Kidney (tissue), 13 donors: ENCODE measurements at regions not wholly inside any gene's neighbourhood (a gene's known extent, or its start where the extent isn't known, plus 50 kb on each side); places are given as distances from the start of the nearest gene placed in this dataset.
A peak's percentile ranks its signal among the peaks of the same experiment; 100 is the strongest.

Source experiments
- DNase-seq, 5 donors: peaks; one replicate each; pipeline ENCODE4 v3.0.0-alpha.2; 2013 to 2020
- FAIRE-seq: peaks from 2 replicates; lab custom pipeline; 2012; peaks lifted over from hg19 to GRCh38; lab: Jason Lieb, UNC
- H3K27ac ChIP-seq, 2 donors: one replicate each; pipeline ENCODE4 v1.7.0; 2013; ENCODE audit warnings: low read depth in 2 of 2, low read length in 2 of 2, inconsistent platforms in 1 of 2
- H3K27me3 ChIP-seq: one replicate; pipeline ENCODE4 v1.7.1; 2013; ENCODE audit warnings: low read length, inconsistent platforms; ENCODE audit not compliant: control insufficient read depth, insufficient read depth
- H3K36me3 ChIP-seq, 3 donors: one replicate each; pipeline versions ENCODE4 v1.7.0 to v1.7.1; 2013; ENCODE audit warnings: low read length in 3 of 3, control low read depth in 1 of 3, inconsistent platforms in 1 of 3; ENCODE audit not compliant: insufficient read depth in 3 of 3, control insufficient read depth in 2 of 3
- H3K4me1 ChIP-seq, 3 donors: one replicate each; pipeline versions ENCODE4 v1.7.0 to v1.7.1; 2013; ENCODE audit warnings: low read length in 3 of 3, inconsistent platforms in 1 of 3, low read depth in 1 of 3; ENCODE audit not compliant: control insufficient read depth in 2 of 3, insufficient read depth in 2 of 3
- H3K4me3 ChIP-seq, 3 donors: one replicate each; pipeline versions ENCODE4 v1.7.0 to v1.8.1; 2013; ENCODE audit warnings: low read length in 3 of 3, control low read depth in 1 of 3, inconsistent platforms in 1 of 3
- H3K9ac ChIP-seq, 3 donors: one replicate each; pipeline versions ENCODE4 v1.7.0 to v1.7.1; 2013; ENCODE audit warnings: low read length in 3 of 3, control low read depth in 1 of 3, inconsistent platforms in 1 of 3
- H3K9me3 ChIP-seq, 3 donors: one replicate each; pipeline versions ENCODE4 v1.7.0 to v1.7.1; 2013; ENCODE audit warnings: low read length in 3 of 3, control low read depth in 1 of 3, inconsistent platforms in 1 of 3; ENCODE audit not compliant: control insufficient read depth in 2 of 3, insufficient read depth in 1 of 3
- intact Hi-C: fragments of 100-400 bp; cut with DNase I; formaldehyde crosslinking; loops from one replicate; pipeline ENCODE4 v1.11.1; 2022
- TF ChIP-seq, protein P1 (sequence below): IDR thresholded peaks from 3 replicates; pipeline ENCODE4 v1.5.1; 2012; ENCODE audit warnings: mild to moderate bottlenecking, moderate library complexity, borderline replicate concordance; ENCODE audit not compliant: insufficient read depth; ENCODE audit errors: extremely low read depth
- donor health status: control.
- donor health status: control.
- donor health status: control.
- donor health status: control.
- donor health status: control.
- donor health status: DM: yes; HTN: yes; CAD: no.
- donor health status: Normal renal cell carcinoma (clear cell type).

DNA sequence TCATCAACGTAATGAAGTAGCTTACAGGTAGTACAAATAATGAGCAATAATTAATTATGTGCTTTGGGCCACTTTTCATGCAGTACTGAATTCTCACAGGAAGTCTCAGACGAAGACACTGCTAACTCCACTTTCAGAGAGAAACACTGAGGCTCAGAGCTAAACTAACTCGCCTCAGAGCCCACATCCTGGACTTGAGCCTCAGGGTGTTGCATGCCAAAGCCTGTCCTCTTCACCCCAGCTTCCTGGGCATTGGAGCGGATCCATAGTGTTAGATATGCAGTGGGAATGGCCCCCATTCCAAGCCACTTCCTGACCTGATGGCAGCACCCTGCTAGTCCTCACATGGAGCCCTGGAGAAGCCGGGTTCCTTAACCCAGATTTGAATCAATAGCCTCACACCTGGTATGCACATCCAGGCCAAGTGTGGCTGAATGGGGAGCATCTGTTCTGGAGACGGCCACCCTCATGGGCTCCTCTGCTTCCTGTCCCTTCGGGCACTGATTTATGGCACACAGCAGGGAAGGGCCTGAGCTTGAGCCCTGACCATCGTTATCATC is 265.1 kb upstream of the ZNF32 start:
- peaks cover 0 to 2% (median 0%) of the 10 kb centered on the region in 3 donors for H3K4me1 ChIP-seq
- no peak for FAIRE-seq
- no peak overlapping the region for H3K27ac ChIP-seq
- DNase-seq: no peak
- H3K27me3 ChIP-seq: no peaks in the 10 kb centered on the region
- intact Hi-C loops: no loop called here
- no peak overlapping the region for H3K4me3 ChIP-seq
- no peaks in the 10 kb centered on the region for H3K9me3 ChIP-seq
- H3K36me3 ChIP-seq: no peaks in the 10 kb centered on the region
- H3K9ac ChIP-seq: no peak overlapping the region
- TF ChIP-seq, protein P1, sequence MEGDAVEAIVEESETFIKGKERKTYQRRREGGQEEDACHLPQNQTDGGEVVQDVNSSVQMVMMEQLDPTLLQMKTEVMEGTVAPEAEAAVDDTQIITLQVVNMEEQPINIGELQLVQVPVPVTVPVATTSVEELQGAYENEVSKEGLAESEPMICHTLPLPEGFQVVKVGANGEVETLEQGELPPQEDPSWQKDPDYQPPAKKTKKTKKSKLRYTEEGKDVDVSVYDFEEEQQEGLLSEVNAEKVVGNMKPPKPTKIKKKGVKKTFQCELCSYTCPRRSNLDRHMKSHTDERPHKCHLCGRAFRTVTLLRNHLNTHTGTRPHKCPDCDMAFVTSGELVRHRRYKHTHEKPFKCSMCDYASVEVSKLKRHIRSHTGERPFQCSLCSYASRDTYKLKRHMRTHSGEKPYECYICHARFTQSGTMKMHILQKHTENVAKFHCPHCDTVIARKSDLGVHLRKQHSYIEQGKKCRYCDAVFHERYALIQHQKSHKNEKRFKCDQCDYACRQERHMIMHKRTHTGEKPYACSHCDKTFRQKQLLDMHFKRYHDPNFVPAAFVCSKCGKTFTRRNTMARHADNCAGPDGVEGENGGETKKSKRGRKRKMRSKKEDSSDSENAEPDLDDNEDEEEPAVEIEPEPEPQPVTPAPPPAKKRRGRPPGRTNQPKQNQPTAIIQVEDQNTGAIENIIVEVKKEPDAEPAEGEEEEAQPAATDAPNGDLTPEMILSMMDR: no peak

DNA sequence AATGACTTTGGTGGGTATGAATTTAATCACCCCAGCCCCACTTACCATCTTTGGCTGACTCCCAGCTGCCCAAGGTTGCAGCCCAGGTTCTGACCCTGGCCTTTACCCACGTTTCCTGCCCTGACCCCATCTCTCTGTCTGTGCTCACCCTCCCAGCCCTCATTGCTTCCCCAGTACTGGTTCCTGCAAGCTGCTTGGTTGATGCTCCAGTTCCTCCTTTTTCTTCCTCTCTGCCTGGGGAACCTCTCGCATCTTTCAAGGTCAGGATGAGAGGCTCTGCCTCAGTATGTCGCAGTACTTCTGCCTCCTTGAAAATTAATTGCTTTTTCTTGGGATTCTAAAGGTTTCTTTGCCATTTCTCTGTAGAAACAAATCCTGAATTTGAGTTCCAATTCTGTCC is 263.8 kb upstream of the ZNF32 start:
- no peak overlapping the region for H3K27ac ChIP-seq
- no peak overlapping the region for H3K9ac ChIP-seq
- peaks cover 0 to 2% (median 0%) of the 10 kb centered on the region in 3 donors for H3K4me1 ChIP-seq
- no peak overlapping the region for H3K4me3 ChIP-seq
- TF ChIP-seq, protein P1: no peak
- intact Hi-C loops: no loop called here
- H3K36me3 ChIP-seq: no peaks in the 10 kb centered on the region
- H3K9me3 ChIP-seq: no peaks in the 10 kb centered on the region
- DNase-seq (no peak), FAIRE-seq (no peak)
- no peaks in the 10 kb centered on the region for H3K27me3 ChIP-seq

DNA sequence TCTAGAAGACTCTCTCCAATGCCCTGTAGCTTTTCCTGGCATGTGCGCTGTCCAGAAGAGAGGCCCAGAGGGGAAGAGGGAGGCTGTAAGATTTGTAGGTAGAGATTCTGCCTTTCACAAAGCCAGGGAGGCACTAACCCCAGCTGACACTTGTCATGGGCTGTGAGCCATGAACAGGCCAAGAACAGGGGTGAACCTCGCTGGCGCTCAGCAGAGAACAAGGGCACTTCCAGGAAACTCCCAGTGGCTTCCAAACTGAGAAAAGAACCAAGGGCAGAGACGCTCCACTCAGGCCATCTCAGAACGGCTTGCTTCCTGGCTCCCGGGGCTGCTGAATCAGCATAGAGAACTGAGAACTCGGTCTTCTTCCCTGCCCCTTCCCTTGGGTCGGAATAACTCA is 257.8 kb upstream of the ZNF32 start:
- no peak for FAIRE-seq
- no peaks in the 10 kb centered on the region for H3K36me3 ChIP-seq
- H3K9ac ChIP-seq: no peak overlapping the region
- H3K27ac ChIP-seq: peak overlapping the region in 1 of 2 donors; percentile 71
- H3K4me3 ChIP-seq: no peak overlapping the region
- H3K27me3 ChIP-seq: no peaks in the 10 kb centered on the region
- TF ChIP-seq, protein P1: no peak
- peaks cover 0 to 2% (median 0%) of the 10 kb centered on the region in 3 donors for H3K4me1 ChIP-seq
- intact Hi-C loops: no loop called here
- DNase-seq: peak in 3 of 5 donors; percentile 45 to 52 (median 48)
- no peaks in the 10 kb centered on the region for H3K9me3 ChIP-seq
